ENCODE measurements at regions not wholly inside any gene's neighbourhood (a gene's known extent, or its start where the extent isn't known, plus 50 kb on each side); places are given as distances from the start of the nearest gene placed in this dataset.

DNA sequence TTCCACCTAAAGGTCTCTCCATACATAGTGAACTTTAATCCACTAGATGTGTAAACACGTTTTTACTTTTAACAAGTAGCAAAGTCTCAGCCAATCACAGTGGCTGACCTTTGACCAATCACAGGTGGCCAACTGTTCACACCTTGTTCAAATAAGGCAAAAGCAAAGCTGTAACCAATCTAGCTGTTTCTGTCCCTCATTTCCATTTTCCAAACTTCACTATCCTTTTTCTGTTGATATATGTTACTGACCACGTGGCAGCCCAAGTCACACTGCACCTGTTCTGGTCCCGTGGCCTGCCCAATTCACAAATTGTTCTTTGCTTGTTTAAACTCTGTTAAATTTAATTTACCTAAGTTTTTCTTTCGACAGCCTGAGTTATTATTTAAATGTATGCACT is 393.5 kb upstream of the NETO1 start (continued):
- TF ChIP-seq EED (IDR thresholded peaks at IDR 0.05; ENCODE audit: low read depth) (no peak), NR2F1 (conservative IDR thresholded peaks at IDR 0.05) (no peak), SMAD5 (IDR thresholded peaks at IDR 0.05; ENCODE audit: low read depth) (no peak), SUPT20H (IDR thresholded peaks at IDR 0.05; ENCODE audit: borderline replicate concordance, control insufficient read depth, low read depth, low read length) (no peak)
- TF ChIP-seq, protein P1, sequence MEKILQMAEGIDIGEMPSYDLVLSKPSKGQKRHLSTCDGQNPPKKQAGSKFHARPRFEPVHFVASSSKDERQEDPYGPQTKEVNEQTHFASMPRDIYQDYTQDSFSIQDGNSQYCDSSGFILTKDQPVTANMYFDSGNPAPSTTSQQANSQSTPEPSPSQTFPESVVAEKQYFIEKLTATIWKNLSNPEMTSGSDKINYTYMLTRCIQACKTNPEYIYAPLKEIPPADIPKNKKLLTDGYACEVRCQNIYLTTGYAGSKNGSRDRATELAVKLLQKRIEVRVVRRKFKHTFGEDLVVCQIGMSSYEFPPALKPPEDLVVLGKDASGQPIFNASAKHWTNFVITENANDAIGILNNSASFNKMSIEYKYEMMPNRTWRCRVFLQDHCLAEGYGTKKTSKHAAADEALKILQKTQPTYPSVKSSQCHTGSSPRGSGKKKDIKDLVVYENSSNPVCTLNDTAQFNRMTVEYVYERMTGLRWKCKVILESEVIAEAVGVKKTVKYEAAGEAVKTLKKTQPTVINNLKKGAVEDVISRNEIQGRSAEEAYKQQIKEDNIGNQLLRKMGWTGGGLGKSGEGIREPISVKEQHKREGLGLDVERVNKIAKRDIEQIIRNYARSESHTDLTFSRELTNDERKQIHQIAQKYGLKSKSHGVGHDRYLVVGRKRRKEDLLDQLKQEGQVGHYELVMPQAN (conservative IDR thresholded peaks at IDR 0.05) = no peak

DNA sequence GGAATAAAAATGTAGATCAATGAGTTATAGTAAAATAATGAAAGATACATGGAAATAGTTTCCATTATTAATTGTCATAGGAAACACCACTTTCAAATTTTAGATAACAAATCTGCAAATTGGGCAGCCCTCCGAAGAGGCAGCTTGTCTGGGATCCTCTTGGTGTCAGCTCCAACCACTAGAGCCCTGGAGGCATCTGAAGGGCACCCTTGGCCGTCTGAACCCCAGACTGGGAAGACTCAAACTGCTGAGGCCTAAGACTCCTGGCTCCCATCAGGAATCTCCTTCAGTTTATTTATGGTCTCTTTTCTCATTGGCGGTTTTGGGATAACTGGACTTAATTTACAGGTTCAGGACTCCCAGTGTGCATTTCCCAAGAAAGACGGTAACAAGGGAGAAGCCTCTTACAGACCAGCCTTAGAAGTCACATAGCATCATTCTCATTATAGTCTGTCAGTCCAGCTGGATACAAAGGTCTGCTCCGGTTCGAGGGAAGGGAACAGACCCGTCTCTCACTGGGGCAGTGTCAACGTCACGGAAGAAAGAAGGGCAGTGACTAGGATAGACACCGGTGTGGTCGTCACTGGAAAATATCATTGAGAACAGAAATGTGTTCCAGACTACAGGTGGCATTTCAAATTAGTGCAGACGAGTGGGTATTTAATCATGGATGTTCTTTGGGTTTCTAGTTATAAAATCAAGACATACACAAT is 390.7 kb upstream of the NETO1 start:
- no TSS peak for BruUV-seq (replicated peaks)
- RAD21 ChIA-PET (ENCODE audit: unreplicated experiment) = no interaction called here
- SMC1A ChIA-PET (ENCODE audit: uncharacterized antibody, unreplicated experiment) = interaction anchor here (1.0 to 1.1 kb wide), 2 partner anchors 25 to 109 kb away, joined by 3 to 4 read pairs; no protein-coding TSS in a partner anchor
- no peak overlapping the region for H3K9ac ChIP-seq (ENCODE audit: control insufficient read depth, insufficient read depth, low read length)
- H3K4me1 ChIP-seq (ENCODE audit: control insufficient read depth, insufficient read depth, low read length) = no peaks in the 10 kb centered on the region
- POLR2A ChIA-PET = interaction anchor here (0.6 kb wide), 1 partner anchor 25 kb away, joined by 3 read pairs; no protein-coding TSS in a partner anchor
- intact Hi-C loops (cut with micrococcal nuclease; ENCODE audit: unreplicated experiment) (no loop called here), in situ Hi-C loops (cut with MboI) (no loop called here)
- no peaks in the 10 kb centered on the region for H3K79me2 ChIP-seq (ENCODE audit: control insufficient read depth, insufficient read depth, low read length)
- no peaks in the 10 kb centered on the region for H3K36me3 ChIP-seq (ENCODE audit: control insufficient read depth in 2 of 2, insufficient read depth in 2 of 2, low read length in 1 of 2)
- no peak overlapping the region for H3K4me2 ChIP-seq (ENCODE audit: control insufficient read depth, insufficient read depth)
- H3K27me3 ChIP-seq (replicated peaks in 1 of 2; ENCODE audit: control insufficient read depth in 2 of 2, insufficient read depth in 2 of 2, low read length in 1 of 2) = no peaks in the 10 kb centered on the region
- CTCF ChIA-PET = interaction anchor here (0.9 kb wide), 1 partner anchor 9 kb away, joined by 3 read pairs; no protein-coding TSS in a partner anchor
- FAIRE-seq = no peak
- DNase-seq (ENCODE audit: low read depth, low spot score) = no peak
- no peaks in the 10 kb centered on the region for H4K20me1 ChIP-seq (ENCODE audit: control insufficient read depth, insufficient read depth)
- H3K9me3 ChIP-seq (replicated peaks; ENCODE audit: control insufficient read depth, insufficient read depth, low read length) = no peaks in the 10 kb centered on the region
- whole genome bisulfite sequencing (ENCODE audit: insufficient coverage, insufficient replicate concordance, low lambda C conversion rate, missing lambda C conversion rate) = 35% methylated on average over 12 of the region's 12 CpGs
- ATAC-seq = no peak
- no peak overlapping the region for H3K4me3 ChIP-seq
- H2AFZ ChIP-seq (ENCODE audit: control insufficient read depth, low read depth, low read length) = no peak overlapping the region
- H3K27ac ChIP-seq (ENCODE audit: control insufficient read depth, insufficient read depth) = no peak overlapping the region
- no peak for TF ChIP-seq STAT1 (conservative IDR thresholded peaks at IDR 0.05)
- no peak for TF ChIP-seq TARDBP (IDR thresholded peaks at IDR 0.05; ENCODE audit: borderline replicate concordance)
- no peak for TF ChIP-seq MYC (IDR thresholded peaks at IDR 0.05; ENCODE audit: insufficient read depth, insufficient read length, insufficient replicate concordance, low read length, severe bottlenecking)
- TF ChIP-seq, protein P2, sequence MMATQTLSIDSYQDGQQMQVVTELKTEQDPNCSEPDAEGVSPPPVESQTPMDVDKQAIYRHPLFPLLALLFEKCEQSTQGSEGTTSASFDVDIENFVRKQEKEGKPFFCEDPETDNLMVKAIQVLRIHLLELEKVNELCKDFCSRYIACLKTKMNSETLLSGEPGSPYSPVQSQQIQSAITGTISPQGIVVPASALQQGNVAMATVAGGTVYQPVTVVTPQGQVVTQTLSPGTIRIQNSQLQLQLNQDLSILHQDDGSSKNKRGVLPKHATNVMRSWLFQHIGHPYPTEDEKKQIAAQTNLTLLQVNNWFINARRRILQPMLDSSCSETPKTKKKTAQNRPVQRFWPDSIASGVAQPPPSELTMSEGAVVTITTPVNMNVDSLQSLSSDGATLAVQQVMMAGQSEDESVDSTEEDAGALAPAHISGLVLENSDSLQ (IDR thresholded peaks at IDR 0.05) = no peak
- TF ChIP-seq, protein P3, sequence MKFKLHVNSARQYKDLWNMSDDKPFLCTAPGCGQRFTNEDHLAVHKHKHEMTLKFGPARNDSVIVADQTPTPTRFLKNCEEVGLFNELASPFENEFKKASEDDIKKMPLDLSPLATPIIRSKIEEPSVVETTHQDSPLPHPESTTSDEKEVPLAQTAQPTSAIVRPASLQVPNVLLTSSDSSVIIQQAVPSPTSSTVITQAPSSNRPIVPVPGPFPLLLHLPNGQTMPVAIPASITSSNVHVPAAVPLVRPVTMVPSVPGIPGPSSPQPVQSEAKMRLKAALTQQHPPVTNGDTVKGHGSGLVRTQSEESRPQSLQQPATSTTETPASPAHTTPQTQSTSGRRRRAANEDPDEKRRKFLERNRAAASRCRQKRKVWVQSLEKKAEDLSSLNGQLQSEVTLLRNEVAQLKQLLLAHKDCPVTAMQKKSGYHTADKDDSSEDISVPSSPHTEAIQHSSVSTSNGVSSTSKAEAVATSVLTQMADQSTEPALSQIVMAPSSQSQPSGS (IDR thresholded peaks at IDR 0.05; ENCODE audit: low read length) = no peak
- TF ChIP-seq MEF2A (IDR thresholded peaks at IDR 0.05; ENCODE audit: insufficient read depth, low read depth, low read length) = no peak
- TF ChIP-seq PAX8 (IDR thresholded peaks at IDR 0.05) = no peak
- TF ChIP-seq LARP7 (IDR thresholded peaks at IDR 0.05) = no peak
- no peak for TF ChIP-seq ZNF24 (IDR thresholded peaks at IDR 0.05)
- TF ChIP-seq, protein P4, sequence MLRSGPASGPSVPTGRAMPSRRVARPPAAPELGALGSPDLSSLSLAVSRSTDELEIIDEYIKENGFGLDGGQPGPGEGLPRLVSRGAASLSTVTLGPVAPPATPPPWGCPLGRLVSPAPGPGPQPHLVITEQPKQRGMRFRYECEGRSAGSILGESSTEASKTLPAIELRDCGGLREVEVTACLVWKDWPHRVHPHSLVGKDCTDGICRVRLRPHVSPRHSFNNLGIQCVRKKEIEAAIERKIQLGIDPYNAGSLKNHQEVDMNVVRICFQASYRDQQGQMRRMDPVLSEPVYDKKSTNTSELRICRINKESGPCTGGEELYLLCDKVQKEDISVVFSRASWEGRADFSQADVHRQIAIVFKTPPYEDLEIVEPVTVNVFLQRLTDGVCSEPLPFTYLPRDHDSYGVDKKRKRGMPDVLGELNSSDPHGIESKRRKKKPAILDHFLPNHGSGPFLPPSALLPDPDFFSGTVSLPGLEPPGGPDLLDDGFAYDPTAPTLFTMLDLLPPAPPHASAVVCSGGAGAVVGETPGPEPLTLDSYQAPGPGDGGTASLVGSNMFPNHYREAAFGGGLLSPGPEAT (IDR thresholded peaks at IDR 0.05; ENCODE audit: low read depth) = no peak
- TF ChIP-seq EGR1 (IDR thresholded peaks at IDR 0.05; ENCODE audit: borderline replicate concordance in 1 of 2, low read depth in 2 of 2, low read length in 2 of 2) = no peak
- no peak for TF ChIP-seq YBX1 (IDR thresholded peaks at IDR 0.05)
- TF ChIP-seq CBFB (IDR thresholded peaks at IDR 0.05; ENCODE audit: low read depth) = no peak
